Stimulated activated naive CD8-positive, alpha-beta T cell treated with anti-CD3 and anti-CD28 coated beads, Interleukin-15, Interleukin-2, amounts not matched to agents 100 ng/mL and 50 ng/mL, for 24 hours (primary cell): ENCODE measurements at regions not wholly inside any gene's neighbourhood (a gene's known extent, or its start where the extent isn't known, plus 50 kb on each side); places are given as distances from the start of the nearest gene placed in this dataset.

ENCODE experiments used
- H3K27ac Mint-ChIP-seq: one replicate; pipeline ENCODE4 v1.8.0; 2021; ENCODE audit warnings: mild to moderate bottlenecking, mixed read lengths
- H3K27me3 Mint-ChIP-seq: one replicate; pipeline ENCODE4 v1.8.0; 2021; ENCODE audit warnings: mixed read lengths
- H3K36me3 Mint-ChIP-seq: one replicate; pipeline ENCODE4 v1.8.0; 2021; ENCODE audit warnings: low read depth, mixed read lengths
- H3K4me1 Mint-ChIP-seq: one replicate; pipeline ENCODE4 v1.8.0; 2021; ENCODE audit warnings: low read depth, mixed read lengths
- H3K4me3 Mint-ChIP-seq: one replicate; pipeline ENCODE4 v1.8.0; 2021; ENCODE audit warnings: mild to moderate bottlenecking, mixed read lengths
- H3K9me3 Mint-ChIP-seq: one replicate; pipeline ENCODE4 v1.8.0; 2021; ENCODE audit warnings: mixed read lengths

- peaks cover 24% of the 10 kb centered on the region for H3K27me3 Mint-ChIP-seq
- no peak overlapping the region for H3K4me3 Mint-ChIP-seq
- H3K4me1 Mint-ChIP-seq, result no peaks in the 10 kb centered on the region
- no peak overlapping the region for H3K27ac Mint-ChIP-seq
- no peaks in the 10 kb centered on the region for H3K36me3 Mint-ChIP-seq
- H3K9me3 Mint-ChIP-seq, result no peaks in the 10 kb centered on the region
These were observed 129.5 kb upstream of the LNX1 start for GRCh38 chr4:53720776-53721175.

DNA sequence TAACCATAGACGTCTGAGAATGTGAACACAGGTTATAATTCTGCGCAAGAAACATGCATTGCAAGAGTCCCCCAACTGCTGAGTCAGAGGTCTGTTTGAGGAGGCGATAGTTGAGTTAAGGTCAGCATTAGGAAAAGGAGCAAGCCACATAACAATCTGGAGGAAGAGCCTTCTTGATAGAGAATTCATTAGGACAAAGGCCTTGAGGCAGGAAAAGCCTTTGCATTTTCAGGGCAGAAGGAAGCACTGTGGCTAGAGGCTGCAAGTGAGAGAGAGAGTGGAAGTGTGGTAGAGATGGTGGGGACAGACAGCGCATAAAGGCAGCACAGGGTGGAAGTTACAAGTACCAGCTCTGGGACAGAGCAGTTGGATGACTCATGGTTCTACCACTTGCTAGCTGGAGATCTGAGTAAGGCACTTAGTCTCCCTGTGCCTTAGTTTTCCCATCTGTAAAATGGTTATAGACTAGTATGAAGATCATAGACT, 125.8 kb upstream of the LNX1 start:
- Mint-ChIP-seq H3K36me3 (no peaks in the 10 kb centered on the region), H3K9me3 (no peaks in the 10 kb centered on the region), H3K27ac (no peak overlapping the region)

GRCh38 chr4:53716471-53717063, 125.3 kb upstream of the LNX1 start:
- Mint-ChIP-seq H3K4me3 (no peak overlapping the region), H3K4me1 (no peaks in the 10 kb centered on the region), H3K36me3 (no peaks in the 10 kb centered on the region), H3K27me3 (peaks cover 10% of the 10 kb centered on the region), H3K27ac (no peak overlapping the region), H3K9me3 (no peaks in the 10 kb centered on the region)

More for the DNA sequence above, 125.8 kb upstream of the LNX1 start:
- Mint-ChIP-seq H3K4me3 (no peak overlapping the region), H3K4me1 (no peaks in the 10 kb centered on the region), H3K27me3 (peaks cover 10% of the 10 kb centered on the region)

DNA sequence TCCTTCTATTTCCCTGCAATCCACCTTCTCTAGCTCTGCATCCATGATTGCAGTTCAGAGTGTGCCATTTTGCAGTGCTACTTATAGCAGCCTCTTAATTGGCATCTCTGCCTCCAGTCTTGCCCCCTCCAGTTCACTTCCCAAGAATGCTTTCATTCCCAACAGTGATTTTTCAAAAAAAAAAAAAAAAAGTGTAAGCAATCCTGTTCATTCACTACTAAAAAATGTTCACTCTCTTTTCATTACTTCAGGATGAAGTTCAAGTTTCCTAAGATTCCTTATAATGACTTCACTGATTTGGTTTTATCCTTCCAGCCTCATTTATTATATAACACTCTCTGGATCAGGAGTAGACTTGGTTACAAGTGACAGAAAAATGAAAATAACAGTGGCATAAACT, 124.7 kb upstream of the LNX1 start:
- peaks cover 10% of the 10 kb centered on the region for H3K27me3 Mint-ChIP-seq
- no peaks in the 10 kb centered on the region for H3K9me3 Mint-ChIP-seq
- H3K4me3 Mint-ChIP-seq, result no peak overlapping the region
- H3K27ac Mint-ChIP-seq, result no peak overlapping the region
- H3K4me1 Mint-ChIP-seq, result no peaks in the 10 kb centered on the region
- H3K36me3 Mint-ChIP-seq, result no peaks in the 10 kb centered on the region

DNA sequence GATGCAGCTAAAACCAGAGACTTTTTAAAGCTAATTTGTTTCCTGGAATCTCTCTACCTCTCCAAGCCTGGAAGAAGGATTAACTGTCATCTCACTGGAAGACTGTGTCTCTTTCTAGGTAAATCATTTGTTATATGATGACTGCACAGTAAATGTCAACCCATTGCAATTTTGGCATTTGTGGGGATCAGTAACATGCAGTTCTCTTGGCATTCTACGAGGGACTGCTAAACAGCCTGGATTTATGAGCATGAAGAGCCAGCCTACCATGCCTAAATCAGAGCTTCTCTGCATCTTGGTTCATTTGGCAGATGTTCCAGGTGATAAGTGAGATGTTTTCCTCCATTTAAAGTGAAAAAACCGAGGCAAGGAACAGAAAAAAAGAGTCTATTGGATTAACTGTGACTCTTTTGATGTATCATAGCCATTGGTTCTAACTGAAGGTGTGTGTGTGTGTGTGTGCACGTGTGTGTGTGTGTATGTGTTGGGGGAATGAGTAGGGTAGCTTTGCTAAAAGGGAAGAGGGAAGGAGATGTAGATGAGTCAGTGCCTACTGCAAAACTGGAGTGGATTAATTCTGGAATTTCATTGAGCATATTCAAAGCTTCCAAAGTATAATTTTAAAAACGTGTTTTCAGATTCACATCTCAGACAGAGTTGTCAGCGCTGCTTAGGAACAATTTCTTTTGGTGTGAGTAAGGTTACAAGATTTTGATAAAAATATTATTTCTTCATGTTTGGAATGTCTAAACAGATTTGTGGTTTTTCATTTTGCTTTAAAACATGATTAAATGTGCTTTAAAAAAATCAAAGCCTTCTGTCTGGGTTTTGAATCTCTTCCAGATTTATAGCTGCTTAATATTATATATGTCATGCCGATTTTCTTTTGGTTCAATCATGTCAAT, 123.2 kb upstream of the LNX1 start:
- Mint-ChIP-seq H3K4me3 (no peak overlapping the region), H3K27ac (no peak overlapping the region), H3K9me3 (no peaks in the 10 kb centered on the region), H3K36me3 (no peaks in the 10 kb centered on the region), H3K27me3 (peaks cover 6% of the 10 kb centered on the region), H3K4me1 (no peaks in the 10 kb centered on the region)

DNA sequence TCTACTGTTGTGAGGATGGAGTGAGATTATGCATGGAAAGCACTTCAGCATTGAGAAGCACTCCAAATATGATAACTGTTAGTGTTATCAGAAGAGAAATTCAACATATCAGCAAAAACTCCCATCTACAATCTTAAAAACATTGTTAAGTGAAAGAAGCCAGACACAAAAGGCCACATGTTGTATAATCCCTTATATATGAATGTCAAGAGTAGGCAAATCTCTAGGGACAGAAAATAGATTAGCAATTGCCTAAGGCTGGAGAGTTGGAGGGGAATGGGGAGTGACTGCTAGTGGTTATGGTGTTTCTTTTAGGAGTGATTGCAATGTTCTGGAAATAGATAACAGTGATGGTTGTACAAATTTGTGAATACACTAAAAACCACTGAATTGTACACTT, 122.5 kb upstream of the LNX1 start:
- Mint-ChIP-seq H3K27ac (no peak overlapping the region), H3K9me3 (no peaks in the 10 kb centered on the region)

DNA sequence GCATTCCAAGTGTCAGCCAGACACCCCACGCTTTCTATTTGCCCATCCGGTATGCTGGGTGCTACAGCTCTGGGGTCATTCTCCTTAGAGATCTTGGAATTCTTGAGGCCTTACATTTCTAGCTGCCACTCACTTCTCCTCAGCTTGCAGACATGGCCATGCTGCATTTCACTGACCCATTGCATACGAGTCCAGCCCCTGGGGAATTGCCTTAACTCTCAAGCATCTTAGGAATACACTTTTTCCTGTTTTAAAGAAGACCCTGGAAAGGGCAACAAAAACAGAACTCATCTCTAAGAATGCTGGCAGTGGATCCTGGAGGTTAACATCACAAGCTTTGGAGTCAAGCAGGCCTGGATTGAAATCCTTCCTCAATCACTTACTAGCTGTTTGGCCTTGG, 122.0 kb upstream of the LNX1 start:
- H3K27ac Mint-ChIP-seq, result no peak overlapping the region
- no peaks in the 10 kb centered on the region for H3K4me1 Mint-ChIP-seq
- H3K4me3 Mint-ChIP-seq, result no peak overlapping the region
- peaks cover 6% of the 10 kb centered on the region for H3K27me3 Mint-ChIP-seq
- no peaks in the 10 kb centered on the region for H3K9me3 Mint-ChIP-seq
- H3K36me3 Mint-ChIP-seq, result no peaks in the 10 kb centered on the region

More for the DNA sequence above, 122.5 kb upstream of the LNX1 start:
- H3K4me1 Mint-ChIP-seq, result no peaks in the 10 kb centered on the region
- H3K27me3 Mint-ChIP-seq, result peaks cover 6% of the 10 kb centered on the region
- no peak overlapping the region for H3K4me3 Mint-ChIP-seq
- no peaks in the 10 kb centered on the region for H3K36me3 Mint-ChIP-seq

DNA sequence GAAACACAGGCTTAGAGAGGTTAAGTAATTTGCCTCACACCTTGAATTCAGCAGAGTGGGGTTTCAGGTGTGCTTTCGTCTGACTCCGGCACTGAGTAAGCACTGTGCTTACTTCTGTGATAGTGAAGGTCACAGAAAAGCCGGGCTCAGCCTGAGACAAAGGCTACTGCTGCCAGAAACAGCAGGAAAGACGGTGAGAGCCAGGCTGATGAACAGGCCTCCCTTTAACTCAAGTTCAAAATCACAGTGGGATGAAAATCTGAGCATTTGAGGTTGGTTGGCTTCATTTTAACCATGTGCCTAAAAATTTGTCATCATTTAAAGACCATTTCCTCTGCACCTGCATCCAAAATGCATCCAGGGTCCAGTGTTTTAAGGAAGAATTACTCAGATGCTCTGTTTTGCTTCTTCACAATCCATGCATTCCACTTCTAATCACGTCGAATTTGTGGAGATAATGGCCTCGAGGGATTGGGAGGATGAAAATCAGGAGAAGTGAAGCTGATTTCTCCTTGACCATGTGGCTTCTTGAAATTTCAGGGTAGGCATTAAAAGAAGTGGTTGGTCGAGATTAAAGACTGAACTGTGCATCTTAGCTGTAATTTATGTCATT, 121.2 kb upstream of the LNX1 start:
- Mint-ChIP-seq H3K27ac (no peak overlapping the region), H3K4me3 (no peak overlapping the region), H3K36me3 (no peaks in the 10 kb centered on the region), H3K4me1 (no peaks in the 10 kb centered on the region), H3K27me3 (peaks cover 6% of the 10 kb centered on the region), H3K9me3 (no peaks in the 10 kb centered on the region)

GRCh38 chr4:53711926-53712325, 120.6 kb upstream of the LNX1 start:
- no peaks in the 10 kb centered on the region for H3K9me3 Mint-ChIP-seq
- H3K27me3 Mint-ChIP-seq, result peaks cover 9% of the 10 kb centered on the region
- H3K4me3 Mint-ChIP-seq, result no peak overlapping the region
- no peak overlapping the region for H3K27ac Mint-ChIP-seq
- no peaks in the 10 kb centered on the region for H3K4me1 Mint-ChIP-seq
- H3K36me3 Mint-ChIP-seq, result no peaks in the 10 kb centered on the region

GRCh38 chr4:53709693-53710092, 118.4 kb upstream of the LNX1 start:
- H3K27me3 Mint-ChIP-seq, result peaks cover 6% of the 10 kb centered on the region
- peaks cover 3% of the 10 kb centered on the region for H3K4me1 Mint-ChIP-seq
- no peaks in the 10 kb centered on the region for H3K9me3 Mint-ChIP-seq
- no peaks in the 10 kb centered on the region for H3K36me3 Mint-ChIP-seq
- H3K4me3 Mint-ChIP-seq, result no peak overlapping the region
- H3K27ac Mint-ChIP-seq, result no peak overlapping the region

GRCh38 chr4:53707491-53707890, 116.2 kb upstream of the LNX1 start:
- Mint-ChIP-seq H3K9me3 (no peaks in the 10 kb centered on the region), H3K27ac (no peak overlapping the region), H3K36me3 (no peaks in the 10 kb centered on the region)

GRCh38 chr4:53706422-53707032, 115.2 kb upstream of the LNX1 start:
- Mint-ChIP-seq H3K36me3 (no peaks in the 10 kb centered on the region), H3K9me3 (no peaks in the 10 kb centered on the region), H3K4me3 (no peak overlapping the region), H3K27me3 (peaks cover 13% of the 10 kb centered on the region), H3K4me1 (peaks cover 15% of the 10 kb centered on the region), H3K27ac (no peak overlapping the region)

More at GRCh38 chr4:53707491-53707890, 116.2 kb upstream of the LNX1 start:
- Mint-ChIP-seq H3K27me3 (peaks cover 13% of the 10 kb centered on the region), H3K4me1 (peaks cover 12% of the 10 kb centered on the region), H3K4me3 (no peak overlapping the region)

DNA sequence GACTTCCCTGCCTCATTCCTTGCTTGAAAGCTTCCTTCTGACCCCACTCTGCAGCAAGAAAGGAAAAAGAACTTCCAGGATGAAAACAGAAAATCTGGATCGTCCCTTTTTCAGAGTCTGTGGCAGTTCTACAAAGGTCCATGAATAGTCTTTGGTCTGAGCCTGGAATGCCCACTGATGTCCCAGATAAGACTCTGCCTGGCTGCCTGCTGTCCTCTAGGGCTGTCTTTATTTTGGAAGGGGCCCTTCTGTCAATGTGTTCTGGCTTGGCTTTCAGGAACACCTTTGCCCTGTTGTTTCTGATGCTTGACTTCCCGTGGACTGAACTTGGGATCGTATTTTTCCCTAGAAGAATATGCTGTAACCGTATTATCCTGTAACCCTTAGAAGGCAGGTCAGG, 114.7 kb upstream of the LNX1 start:
- Mint-ChIP-seq H3K36me3 (no peaks in the 10 kb centered on the region), H3K27ac (no peak overlapping the region), H3K4me3 (no peak overlapping the region), H3K4me1 (peaks cover 15% of the 10 kb centered on the region), H3K27me3 (peaks cover 13% of the 10 kb centered on the region), H3K9me3 (no peaks in the 10 kb centered on the region)

GRCh38 chr4:53705151-53705764, 114.0 kb upstream of the LNX1 start:
- H3K36me3 Mint-ChIP-seq, result no peaks in the 10 kb centered on the region
- no peak overlapping the region for H3K4me3 Mint-ChIP-seq
- no peak overlapping the region for H3K27ac Mint-ChIP-seq
- peaks cover 13% of the 10 kb centered on the region for H3K27me3 Mint-ChIP-seq
- H3K9me3 Mint-ChIP-seq, result no peaks in the 10 kb centered on the region
- peaks cover 15% of the 10 kb centered on the region for H3K4me1 Mint-ChIP-seq
